Body of pancreas (tissue), 4 donors: ENCODE measurements at regions not wholly inside any gene's neighbourhood (a gene's known extent, or its start where the extent isn't known, plus 50 kb on each side); places are given as distances from the start of the nearest gene placed in this dataset.

Experiments
- CTCF ChIP-seq, 7 experiments: fragments of 450-650 bp in 4 of 7; fragments of 200-600 bp in 3 of 7; sonication (generic) in 3 of 7; IDR thresholded peaks; one replicate each; pipeline ENCODE4 v1.5.1; 2016 to 2019; ENCODE audit warnings: antibody characterized with exemption in 7 of 7
- POLR2A ChIP-seq, 3 donors: fragments of 450-650 bp; IDR thresholded peaks; one replicate each; pipeline ENCODE4 v1.6.1; 2016; ENCODE audit warnings: antibody characterized with exemption in 3 of 3, mild to moderate bottlenecking in 2 of 3

GRCh38 chr21:29243188-29243587 lies 55.5 kb upstream of the BACH1 start:
- TF ChIP-seq CTCF (IDR thresholded peaks at IDR 0.05) = no peak
- no peak for TF ChIP-seq POLR2A (IDR thresholded peaks at IDR 0.05)
